ENCODE measurements at regions not wholly inside any gene's neighbourhood (a gene's known extent, or its start where the extent isn't known, plus 50 kb on each side); places are given as distances from the start of the nearest gene placed in this dataset.
A peak's percentile ranks its signal among the peaks of the same experiment; 100 is the strongest.

DNA sequence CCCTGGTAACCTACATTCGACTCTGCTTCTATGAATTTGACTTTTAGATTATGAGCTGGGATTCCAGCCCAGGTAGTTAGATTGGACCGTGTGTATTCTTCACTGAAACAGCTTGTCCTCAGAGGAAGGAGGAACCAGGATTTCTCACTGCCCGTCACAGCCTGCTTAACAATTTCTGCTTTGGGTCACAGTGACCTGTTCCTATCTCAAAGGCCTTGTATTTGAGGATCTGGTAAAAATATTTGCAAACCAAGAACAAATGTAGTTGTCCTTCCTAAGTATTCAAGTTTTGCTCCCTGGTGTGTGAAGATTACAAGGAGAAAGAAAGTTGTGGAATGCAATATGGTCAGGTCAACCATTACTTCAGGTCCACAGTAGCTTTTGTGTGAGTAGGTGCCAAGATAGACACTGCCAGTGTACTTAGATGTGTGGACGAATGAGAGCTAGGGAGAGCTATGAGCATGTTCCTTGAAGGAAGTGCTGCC, 55.1 kb downstream of the KIF4B start:
- DNase-seq (ENCODE audit: low spot score) = no peak

DNA sequence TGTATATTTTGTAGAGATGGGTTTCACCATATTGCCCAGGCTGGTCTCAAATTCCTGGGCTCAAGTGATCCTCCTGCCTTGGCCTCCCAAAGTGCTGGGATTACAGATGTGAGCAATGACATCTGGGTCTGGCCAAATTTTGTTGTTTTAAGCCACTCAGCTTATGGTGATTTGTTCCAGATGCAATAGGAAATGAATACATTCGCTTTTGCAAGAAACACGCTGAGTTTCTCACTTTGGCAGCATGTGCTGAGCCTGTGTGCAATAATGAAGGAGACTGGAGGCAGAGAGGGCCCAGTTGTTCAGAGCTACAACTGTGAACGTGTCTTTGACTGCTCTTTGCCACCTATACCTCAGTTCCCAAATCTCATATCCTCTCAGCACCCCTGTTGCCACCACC, 56.4 kb downstream of the KIF4B start:
- no peak for DNase-seq (ENCODE audit: low spot score)

DNA sequence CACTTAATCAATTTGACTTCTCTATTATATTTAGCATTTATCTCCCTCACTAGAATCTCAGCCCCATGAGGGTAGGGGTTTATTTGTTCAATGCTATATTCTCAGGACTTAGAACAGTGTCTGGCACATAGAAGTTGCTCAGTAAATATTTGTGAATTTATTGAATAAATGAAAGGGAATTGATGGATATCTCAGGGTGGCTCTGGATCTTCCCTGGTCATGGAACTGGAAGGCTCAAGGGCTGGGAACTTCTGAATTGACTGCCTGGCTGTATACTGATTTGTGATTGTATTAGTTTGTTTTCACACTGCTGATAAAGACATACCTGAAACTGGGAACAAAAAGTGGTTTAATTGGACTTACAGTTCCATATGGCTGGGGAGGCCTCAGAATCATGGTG, 57.2 kb downstream of the KIF4B start:
- DNase-seq (ENCODE audit: low spot score) = no peak

DNA sequence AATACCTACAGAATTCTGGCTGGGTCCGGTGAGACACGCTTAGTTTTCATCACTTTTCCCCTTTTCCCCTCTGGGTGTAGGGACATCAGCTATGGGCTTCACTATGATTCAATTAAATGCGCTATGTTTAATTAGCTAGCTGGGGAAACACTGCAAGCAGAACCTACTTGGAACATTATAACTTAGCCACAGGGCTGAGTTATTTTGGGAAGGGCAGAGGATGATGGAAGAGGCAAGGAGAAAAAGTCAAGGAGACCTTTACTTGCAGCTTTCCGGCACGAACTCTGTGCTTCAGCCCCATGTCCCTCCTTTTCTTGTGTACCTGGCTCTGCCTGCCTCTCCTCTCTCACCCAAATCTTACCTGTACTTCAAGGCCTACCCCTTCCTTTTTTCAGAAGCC, 62.8 kb downstream of the KIF4B start:
- DNase-seq (ENCODE audit: low spot score) = no peak

DNA sequence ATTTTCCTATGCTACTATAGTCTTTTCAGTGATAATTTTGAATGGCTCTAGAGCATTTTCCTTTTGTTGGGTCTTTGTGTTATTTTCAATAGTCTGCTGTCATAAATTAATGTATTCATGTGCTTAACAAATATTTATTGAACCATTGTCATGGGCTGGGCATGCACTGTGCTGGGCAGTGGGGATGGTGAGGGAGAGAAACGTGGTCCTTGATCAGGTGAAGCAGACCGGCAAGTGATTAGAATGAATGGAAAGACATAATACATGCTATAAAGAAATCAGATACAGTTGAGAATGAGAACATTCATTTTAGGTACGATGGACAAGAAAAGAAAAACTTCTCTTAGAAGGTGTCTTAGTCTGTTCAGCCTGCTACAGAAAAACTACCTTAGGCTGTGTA, 66.1 kb downstream of the KIF4B start:
- no peak for DNase-seq (ENCODE audit: low spot score)

DNA sequence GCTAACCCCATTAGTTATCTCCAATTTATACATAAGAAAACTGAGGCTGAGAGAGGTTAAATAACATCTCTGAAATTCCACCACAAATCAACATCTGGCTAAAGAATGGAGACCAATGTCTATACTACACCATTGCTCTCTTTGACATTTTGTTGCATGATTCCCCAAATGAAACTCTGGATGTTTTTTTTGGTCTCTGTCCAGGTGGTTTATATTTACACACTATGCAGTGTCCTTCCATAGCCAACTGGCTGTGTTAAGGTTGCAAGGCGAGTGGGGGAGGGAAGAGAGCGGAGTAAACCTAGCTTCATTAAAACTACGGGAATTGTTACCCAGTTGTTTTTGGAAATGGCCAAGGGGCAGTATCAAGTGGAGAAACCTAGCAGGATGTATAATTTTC, 67.2 kb downstream of the KIF4B start:
- no peak for DNase-seq (ENCODE audit: low spot score)

DNA sequence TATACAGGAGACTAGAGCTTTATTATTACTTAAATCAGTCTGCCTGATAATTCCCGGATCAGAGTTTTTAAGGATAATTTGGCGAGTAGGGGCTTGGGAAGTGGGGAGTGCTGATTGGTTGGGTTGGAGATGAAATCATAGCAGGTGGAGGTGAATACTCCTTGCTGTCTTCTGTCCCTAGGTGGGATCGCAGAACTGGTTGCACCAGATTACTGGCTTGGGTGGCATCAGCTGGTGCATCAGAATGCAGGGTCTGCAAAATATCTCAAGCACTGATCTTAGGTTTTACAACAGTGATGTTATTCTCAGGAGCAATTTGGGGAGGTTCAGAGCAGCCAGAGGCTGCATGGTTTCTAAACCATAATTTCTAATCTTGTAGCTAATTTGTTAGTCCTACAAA, 68.1 kb downstream of the KIF4B start:
- no peak for DNase-seq (ENCODE audit: low spot score)

DNA sequence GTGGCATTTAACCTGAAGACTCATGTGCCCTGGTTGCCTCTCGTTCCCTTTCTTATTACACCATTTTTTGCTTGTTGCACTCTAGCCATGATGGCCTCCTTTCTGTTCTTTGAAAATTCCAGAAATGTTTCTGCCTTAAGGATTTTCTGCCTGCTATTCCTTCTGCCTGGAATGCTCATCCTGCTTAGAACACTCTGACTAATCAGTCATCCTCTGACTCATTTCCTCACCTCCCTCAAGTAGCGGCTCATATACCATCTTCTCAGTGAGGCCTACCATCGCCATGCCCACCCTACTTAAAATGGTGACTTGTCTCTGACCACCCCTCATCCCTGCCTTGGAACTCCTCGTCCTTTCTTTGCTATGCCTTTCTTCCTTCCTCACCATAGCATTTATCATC, 68.8 kb downstream of the KIF4B start:
- DNase-seq (ENCODE audit: low spot score) = peak; percentile 45

DNA sequence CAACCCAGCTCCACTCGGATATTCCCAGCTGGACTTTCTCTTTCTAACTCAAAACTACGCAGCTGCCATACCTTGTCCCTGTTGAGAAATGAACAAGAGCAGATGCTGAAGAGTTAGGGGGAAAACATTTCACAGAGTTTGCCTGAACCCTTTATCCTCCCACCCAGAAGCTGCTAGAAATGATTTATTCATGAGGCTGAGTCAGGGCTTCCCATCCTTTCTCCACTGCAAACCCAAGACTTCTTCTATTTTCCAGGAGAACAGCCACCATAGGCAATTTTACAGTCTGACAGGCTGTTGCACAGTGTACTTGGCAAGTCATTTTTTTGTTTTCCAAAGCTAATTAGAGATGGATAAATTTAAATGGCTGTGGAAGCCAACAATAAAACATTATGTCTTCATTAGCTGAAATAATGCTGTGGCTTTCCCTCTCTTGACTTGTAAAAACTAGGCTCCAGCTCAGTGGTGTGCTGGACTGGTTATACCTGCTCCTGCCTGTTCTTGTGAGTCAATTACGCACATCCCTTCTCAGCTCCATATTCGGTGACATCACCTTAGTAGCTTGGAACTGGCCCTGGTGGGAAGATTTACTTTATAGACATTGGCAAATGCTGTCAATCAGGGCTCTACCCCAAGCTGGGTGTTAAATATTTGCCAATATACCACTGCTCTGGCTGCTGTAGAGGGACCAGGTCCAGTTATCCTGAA, 71.9 kb downstream of the KIF4B start:
- no peak for DNase-seq (ENCODE audit: low spot score)

DNA sequence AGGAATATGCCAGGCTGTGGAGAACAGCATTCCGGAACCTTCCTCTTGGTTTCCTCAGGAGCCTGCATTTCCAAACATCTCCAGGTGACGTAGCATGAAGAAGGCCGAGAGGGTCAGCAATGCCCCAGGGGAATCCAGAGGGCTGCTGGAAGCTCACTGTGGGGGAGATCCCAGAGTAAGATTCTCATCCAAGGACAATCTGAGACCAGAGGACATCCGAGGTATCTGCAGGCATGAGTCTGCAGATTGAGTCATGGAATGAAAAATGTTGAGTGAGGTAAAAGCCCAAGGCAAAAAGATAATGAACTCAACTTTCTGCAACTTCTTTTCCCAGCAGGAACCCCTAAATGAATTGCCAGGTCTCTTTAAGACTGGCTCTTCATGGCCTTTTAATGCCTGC, 73.5 kb downstream of the KIF4B start:
- DNase-seq (ENCODE audit: low spot score) = no peak

DNA sequence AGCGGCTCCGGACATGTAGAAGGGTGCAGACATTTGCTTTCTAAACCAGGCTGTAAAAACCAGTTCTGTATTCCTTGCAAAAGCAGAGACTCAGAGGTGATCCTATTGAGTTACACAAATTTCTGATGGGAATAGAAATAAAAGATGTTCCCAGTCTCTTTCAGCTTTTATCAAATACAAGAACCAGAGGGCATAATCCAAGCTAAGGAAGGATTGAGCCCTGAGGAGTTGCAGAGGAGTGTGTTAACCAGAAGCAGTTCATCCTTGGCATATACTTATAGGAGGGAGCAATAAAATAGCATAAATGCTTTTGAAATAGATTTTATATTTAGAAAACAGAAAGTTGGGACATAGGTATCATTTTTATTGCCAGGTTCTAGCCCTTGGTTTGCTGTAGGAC, 75.3 kb downstream of the KIF4B start:
- no peak for DNase-seq (ENCODE audit: low spot score)

DNA sequence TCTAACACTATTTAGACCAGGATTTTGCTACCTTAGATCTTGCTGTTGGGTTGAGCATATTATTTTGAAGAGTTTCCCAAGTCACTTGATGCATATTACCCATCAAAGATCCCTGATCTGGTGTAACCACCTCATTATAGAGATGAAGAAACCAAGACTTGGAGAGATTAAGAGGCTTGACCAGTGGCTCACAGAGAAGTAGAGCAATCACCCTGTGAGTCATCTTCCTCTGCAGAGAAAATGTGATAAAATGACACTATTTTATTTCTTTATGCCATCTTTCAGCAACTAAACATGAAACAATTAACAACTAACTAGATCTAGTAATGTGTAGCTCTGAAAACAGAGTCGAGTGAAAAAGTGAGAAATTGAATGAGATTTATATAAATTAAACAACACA, 76.1 kb downstream of the KIF4B start:
- no peak for DNase-seq (ENCODE audit: low spot score)

DNA sequence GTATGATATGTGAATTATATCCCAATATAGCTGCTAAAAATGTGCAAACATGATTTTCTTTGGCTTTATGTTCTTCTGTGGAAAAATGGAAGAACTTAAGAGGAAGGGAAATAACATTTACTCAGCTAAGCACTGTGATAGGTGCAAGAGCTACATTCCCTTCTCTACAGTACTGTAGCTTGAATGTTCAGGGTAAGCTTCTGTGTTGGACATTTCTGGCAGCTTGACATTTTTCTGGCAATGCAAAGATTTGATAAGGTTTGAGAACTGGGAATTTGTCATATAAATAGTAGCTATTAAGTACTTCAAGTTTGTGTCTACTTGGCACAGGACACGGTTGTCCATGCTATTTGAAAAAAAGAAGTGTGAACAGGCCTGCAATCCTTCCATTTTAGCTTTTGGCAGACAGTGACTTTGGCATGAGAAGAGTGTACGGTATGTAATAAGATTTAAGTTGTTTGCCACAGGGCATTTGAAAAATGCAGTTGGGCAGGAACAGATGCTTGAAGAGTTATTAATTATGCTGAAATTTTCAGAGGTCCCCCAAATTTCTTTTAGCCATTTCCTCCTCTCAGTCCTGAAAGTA, 77.6 kb downstream of the KIF4B start:
- no peak for DNase-seq (ENCODE audit: low spot score)

DNA sequence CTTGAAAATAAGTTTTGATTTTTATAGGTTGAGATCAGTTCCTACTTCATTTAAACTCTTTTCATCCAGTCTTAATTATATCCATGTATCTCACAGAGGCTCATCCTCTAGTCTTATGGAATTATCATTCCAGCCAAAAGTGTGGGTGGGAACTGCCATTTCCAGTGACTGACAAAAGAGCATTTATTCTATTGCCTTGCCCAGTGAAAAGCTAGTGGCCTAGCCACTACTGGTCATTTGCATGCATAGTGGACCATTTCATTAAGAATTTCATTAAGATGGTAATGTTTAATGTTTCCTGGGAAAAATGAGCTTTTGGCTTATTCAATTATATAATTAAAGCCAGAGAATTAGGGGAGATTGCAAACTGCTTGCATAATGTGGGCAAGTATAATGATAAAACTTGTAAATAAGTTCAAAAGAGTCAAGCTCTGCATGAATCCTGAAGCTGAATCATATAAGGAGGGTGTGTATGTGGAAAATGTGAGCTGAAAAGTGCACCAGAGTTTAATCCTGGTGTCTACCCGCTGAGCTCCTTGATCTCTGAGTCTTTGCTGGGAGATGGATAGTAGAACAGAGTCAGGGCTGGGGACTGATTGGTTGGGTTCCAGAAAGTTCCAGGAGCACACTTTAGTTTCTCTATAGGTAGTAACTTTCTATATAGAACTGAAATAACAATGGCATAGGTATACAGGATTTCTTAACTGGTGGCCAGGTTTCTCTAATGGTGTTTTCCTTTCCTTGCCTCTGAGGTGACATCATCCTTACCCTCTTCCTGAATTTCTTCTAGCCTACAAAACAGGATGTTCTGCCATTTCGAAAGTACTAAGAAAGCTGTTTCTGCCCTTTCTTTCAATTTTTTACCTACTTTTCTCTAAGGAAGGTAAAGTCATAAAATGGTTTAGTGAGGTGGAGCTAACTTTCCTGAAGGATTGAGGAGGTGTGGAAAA, 78.5 kb downstream of the KIF4B start:
- no peak for DNase-seq (ENCODE audit: low spot score)

DNA sequence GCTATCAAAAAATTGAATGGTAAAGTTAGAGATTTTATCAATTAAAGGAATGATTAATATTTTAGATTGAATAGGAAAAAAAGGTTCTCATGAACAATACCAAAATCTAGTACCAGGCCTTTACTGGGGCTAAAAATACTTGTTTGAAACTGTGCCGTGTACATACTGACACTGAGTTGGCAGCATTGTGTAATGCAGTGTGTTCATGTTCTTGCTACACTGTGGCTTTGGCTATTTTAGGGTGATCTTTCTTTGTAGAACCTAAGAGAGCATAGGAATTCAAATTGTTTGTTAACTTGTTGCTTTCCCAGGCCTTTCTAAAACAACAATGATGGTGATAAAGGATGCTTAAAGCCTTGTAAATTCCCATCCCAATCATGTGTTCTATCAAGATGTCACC, 80.9 kb downstream of the KIF4B start:
- no peak for DNase-seq (ENCODE audit: low spot score)

DNA sequence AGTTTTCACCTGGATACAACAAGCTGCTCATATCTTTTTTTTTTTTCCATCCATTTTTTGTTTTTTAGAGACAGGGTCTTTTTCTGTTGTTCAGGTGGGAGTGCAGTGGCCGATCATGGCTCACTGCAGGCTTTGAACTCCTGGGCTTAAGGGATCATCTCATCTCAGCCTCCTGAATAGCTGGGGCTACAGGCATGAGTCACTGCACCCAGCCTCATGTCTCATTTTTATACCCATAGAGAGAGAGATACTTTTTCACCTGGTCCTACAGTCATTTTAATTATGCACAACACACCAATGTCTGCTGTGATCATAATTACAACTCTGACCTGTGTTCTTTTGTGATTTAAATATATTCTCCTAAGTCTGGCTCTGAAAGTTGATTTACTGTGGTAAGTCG, 84.4 kb downstream of the KIF4B start:
- DNase-seq (ENCODE audit: low spot score) = no peak

DNA sequence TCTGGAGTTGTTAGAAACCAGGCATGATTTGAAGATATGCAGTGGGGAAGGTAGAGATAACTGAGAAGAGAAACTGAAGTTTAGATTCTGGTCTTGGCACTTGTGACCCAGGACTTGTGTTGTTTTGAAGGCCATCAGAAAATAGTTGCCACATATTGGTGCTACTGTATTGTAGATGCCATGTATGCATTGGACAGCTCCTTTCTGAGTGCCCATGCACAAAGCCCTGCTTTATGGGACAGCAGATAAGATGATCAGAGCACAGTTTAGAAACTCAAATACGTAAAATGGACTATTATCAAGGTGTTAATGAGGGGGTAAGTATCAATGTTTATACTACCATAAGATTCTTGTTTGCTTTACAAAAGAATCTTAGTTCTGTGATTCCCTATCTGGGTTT, 84.9 kb downstream of the KIF4B start:
- DNase-seq (ENCODE audit: low spot score) = no peak

DNA sequence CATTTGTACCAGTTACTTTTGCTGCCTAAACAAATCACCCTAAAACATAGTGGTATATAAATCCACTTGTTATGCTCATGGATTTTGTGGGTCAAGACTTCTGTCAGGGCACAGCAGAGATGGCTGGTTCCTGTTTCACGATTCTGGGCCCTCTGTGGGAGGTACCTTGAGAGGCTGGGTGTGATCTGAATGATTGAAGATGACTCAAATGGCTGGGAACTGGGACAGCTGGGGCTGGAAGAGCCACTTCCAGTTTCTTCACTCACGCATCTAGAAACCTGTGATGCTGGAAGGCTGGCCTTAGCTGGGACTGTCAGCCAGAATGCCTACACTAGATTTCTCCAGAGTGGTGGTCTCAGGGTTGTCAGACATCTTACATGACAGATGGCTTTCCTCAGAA, 88.1 kb downstream of the KIF4B start:
- no peak for DNase-seq (ENCODE audit: low spot score)

DNA sequence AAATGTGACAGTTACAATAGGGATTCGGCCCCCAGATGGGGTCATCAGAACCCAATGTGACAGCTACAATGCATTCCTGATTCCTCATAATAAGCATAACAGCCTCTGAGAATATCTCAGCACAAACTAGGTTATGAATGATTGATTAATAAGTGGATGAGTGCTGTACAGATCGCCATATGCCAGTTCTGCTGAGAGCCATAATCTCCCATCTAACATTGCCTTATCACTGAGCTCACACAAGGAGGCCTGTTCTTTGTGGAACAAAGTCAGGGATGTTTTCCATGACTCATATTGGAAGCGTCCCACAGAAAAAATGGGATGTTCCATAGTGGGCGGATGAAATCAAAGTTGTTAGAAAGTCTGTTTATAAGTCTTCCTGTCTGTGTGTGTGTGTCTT, 89.6 kb downstream of the KIF4B start:
- DNase-seq (ENCODE audit: low spot score) = peak; percentile 16

DNA sequence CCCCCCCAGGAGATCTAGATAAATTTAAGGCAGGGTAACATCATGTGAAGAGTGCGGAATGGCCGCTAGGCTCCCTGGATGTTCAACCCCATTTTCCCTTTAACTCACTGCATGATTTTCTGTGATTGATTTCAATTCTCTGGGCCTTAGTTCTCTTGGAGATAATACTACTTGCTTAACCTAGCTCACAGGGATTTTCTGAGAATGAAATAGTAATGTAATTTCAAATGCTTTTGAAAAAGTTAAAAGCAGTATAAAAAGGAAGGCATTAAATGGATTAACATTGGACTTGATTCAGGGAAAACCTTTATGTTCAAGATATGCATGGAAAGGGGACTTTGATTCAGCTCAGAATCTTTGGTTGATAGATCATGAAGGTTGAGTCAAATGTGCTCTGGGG, 90.9 kb downstream of the KIF4B start:
- no peak for DNase-seq (ENCODE audit: low spot score)

DNA sequence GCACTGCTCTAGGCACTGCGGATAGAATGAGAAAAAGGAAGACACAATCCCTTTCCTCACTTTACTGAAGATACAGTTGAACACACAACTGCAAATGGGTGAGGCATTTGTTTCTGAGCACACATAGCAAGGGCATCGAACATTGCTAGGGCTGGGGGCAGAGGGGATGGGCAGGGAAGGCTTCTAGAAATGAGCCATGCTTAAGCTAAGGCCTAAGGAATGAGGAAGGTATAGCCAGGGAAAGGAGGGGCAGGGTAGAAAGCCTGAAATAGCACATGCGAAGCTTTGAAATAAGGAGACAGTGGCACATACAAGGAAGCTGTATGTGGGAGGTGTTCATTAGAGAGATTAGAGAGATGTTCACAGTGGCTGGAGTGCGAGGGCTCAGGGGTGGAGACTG, 92.7 kb downstream of the KIF4B start:
- DNase-seq (ENCODE audit: low spot score) = no peak

DNA sequence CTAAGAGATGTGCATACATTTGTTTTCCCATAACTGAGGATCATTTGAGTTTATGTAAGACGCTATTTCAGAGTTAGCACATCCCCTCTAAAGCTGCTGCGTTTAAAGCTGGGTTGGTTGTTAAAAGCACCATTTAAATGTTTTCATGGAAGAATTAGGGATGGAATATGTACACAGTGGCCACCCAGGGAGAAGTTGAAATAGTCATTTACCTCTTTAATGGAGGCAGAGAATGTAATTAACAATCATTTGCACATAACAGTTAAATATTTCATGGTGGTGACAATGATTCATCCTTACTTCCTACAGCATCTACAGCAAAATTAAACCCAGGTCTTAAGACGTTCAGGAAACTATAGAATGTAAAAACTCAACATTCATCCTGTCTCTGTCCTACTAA, 100.3 kb downstream of the KIF4B start:
- no peak for DNase-seq (ENCODE audit: low spot score)

DNA sequence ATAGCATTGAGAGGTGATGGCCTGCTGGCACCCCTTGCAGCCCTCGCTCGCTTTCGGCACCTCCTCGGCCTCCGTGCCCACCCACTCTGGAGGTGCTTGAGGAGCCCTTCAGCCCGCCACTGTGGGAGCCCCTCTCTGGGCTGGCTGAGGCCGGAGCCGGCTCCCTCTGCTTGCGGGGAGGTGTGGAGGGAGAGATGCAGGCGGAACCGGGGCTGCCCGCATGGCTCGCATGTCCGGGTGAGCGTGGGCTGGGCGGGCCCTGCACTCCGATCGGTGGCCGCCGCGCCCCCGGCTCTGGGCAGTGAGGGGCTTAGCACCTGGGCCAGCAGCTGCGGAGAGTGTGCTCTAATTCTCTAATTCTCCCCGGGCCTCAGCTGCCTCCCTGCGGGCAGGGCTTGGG, 101.1 kb downstream of the KIF4B start:
- no peak for DNase-seq (ENCODE audit: low spot score)
